OCI-LY3 (cell line): ENCODE measurements at regions not wholly inside any gene's neighbourhood (a gene's known extent, or its start where the extent isn't known, plus 50 kb on each side); places are given as distances from the start of the nearest gene placed in this dataset.

ENCODE experiments used
- EZH2phosphoT487 ChIP-seq: fragments of 200-600 bp; shearing (Covaris generic); IDR thresholded peaks from 2 replicates; pipeline ENCODE4 v1.6.1; 2018; ENCODE audit warnings: antibody characterized with exemption, mixed run types, low read depth
- TF ChIP-seq, protein P1 (sequence below): fragments of 200-600, 300-600 bp; sonication (generic); IDR thresholded peaks from 2 replicates; pipeline ENCODE4 v1.5.1; 2014; ENCODE audit warnings: antibody characterized with exemption, low read length, low read depth

DNA sequence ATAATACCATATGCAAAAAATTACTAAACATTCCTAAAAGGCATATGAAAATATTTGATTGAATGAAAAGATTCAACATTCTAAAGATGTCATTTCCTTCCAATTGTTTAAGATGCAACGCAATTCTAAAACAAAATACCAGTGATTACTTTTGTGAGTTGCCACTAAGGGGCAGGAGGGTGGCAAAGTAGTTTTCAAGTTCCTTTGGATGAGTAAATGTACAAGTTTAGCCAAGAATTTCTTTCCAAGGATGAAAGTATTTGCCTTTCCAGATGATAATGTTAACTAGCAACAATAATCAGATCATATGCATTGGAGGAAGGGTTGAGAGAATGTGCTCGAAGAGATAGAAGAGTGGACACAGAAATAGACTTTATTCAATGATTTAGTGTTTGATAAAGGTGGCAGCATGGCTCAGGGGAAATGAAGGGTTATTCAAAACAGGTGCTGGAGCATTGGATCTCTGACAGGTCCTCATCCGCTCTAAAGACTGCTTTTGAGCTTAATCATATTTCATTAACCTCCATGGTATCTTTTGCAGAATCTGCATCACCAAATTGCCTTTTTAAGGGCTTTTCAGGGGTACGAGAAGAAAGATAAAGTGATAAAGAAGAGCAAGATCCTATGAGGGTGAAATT, 678.5 kb upstream of the TBX3 start:
- TF ChIP-seq, protein P1, sequence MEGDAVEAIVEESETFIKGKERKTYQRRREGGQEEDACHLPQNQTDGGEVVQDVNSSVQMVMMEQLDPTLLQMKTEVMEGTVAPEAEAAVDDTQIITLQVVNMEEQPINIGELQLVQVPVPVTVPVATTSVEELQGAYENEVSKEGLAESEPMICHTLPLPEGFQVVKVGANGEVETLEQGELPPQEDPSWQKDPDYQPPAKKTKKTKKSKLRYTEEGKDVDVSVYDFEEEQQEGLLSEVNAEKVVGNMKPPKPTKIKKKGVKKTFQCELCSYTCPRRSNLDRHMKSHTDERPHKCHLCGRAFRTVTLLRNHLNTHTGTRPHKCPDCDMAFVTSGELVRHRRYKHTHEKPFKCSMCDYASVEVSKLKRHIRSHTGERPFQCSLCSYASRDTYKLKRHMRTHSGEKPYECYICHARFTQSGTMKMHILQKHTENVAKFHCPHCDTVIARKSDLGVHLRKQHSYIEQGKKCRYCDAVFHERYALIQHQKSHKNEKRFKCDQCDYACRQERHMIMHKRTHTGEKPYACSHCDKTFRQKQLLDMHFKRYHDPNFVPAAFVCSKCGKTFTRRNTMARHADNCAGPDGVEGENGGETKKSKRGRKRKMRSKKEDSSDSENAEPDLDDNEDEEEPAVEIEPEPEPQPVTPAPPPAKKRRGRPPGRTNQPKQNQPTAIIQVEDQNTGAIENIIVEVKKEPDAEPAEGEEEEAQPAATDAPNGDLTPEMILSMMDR: no peak
- no peak for TF ChIP-seq EZH2phosphoT487
